Neural cell (in vitro differentiated cells): ENCODE measurements at regions not wholly inside any gene's neighbourhood (a gene's known extent, or its start where the extent isn't known, plus 50 kb on each side); places are given as distances from the start of the nearest gene placed in this dataset.

Source experiments
- SMC3 ChIP-seq: fragments of 450-650 bp; conservative IDR thresholded peaks from 2 replicates; pipeline ENCODE4 v1.6.1; 2014; ENCODE audit warnings: antibody characterized with exemption, mild to moderate bottlenecking, moderate library complexity; ENCODE audit not compliant: poor library complexity
- TAF1 ChIP-seq: IDR thresholded peaks from 2 replicates; pipeline ENCODE4 v1.6.1; 2012; ENCODE audit warnings: low read depth
- TF ChIP-seq, protein P1 (sequence below): fragments of 450-650 bp; IDR thresholded peaks from 2 replicates; pipeline ENCODE4 v1.5.1; 2014; ENCODE audit warnings: antibody characterized with exemption, mild to moderate bottlenecking, moderate library complexity; ENCODE audit not compliant: poor library complexity, severe bottlenecking

- TF ChIP-seq TAF1 = no peak
- TF ChIP-seq, protein P1, sequence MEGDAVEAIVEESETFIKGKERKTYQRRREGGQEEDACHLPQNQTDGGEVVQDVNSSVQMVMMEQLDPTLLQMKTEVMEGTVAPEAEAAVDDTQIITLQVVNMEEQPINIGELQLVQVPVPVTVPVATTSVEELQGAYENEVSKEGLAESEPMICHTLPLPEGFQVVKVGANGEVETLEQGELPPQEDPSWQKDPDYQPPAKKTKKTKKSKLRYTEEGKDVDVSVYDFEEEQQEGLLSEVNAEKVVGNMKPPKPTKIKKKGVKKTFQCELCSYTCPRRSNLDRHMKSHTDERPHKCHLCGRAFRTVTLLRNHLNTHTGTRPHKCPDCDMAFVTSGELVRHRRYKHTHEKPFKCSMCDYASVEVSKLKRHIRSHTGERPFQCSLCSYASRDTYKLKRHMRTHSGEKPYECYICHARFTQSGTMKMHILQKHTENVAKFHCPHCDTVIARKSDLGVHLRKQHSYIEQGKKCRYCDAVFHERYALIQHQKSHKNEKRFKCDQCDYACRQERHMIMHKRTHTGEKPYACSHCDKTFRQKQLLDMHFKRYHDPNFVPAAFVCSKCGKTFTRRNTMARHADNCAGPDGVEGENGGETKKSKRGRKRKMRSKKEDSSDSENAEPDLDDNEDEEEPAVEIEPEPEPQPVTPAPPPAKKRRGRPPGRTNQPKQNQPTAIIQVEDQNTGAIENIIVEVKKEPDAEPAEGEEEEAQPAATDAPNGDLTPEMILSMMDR = no peak
- no peak for TF ChIP-seq SMC3
Observed at GRCh38 chrX:25112156-25112555, 96.4 kb upstream of the ARX start.
